NT2/D1 (cell line): ENCODE measurements at regions not wholly inside any gene's neighbourhood (a gene's known extent, or its start where the extent isn't known, plus 50 kb on each side); places are given as distances from the start of the nearest gene placed in this dataset.

Experiments used
- SUZ12 ChIP-seq: IDR thresholded peaks from 2 replicates; pipeline ENCODE4 v1.6.1; 2011; ENCODE audit not compliant: insufficient read length, insufficient read depth; ENCODE audit errors: extremely low read depth
- YY1 ChIP-seq: IDR thresholded peaks from 2 replicates; pipeline ENCODE4 v1.6.1; 2011; ENCODE audit not compliant: insufficient read length, insufficient read depth
- ZNF274 ChIP-seq: IDR thresholded peaks from 2 replicates; pipeline ENCODE4 v1.6.1; 2011; ENCODE audit warnings: mild to moderate bottlenecking, low read depth, low read length

DNA sequence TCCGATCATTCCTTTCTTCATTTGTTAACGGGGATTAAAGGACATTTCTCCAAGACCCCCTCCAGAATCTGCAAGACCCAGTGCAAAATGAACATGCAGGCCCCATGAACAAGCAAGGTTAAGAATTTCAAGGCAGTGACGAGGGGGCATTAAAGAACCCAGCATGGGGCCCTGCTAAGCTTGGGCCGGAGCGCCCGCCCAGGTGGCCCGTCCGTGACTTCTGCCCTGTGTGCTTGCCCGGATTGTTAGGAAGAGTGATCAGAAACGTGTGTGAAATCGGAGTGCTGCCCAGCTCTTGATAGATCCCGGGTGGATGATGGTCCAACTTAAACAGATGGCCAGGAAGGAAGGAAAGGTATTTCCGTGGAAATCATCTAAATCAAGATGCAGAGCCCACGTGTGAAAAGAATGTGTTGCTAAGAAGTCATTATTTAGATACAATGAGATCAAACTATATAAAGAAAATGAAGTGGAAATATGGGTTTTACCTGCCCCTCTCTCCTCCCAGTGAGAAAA lies 213.6 kb downstream of the KLF6 start:
- TF ChIP-seq SUZ12 = no peak
- TF ChIP-seq ZNF274 = no peak
- TF ChIP-seq YY1 = no peak
